ENCODE measurements at regions not wholly inside any gene's neighbourhood (a gene's known extent, or its start where the extent isn't known, plus 50 kb on each side); places are given as distances from the start of the nearest gene placed in this dataset.

DNA sequence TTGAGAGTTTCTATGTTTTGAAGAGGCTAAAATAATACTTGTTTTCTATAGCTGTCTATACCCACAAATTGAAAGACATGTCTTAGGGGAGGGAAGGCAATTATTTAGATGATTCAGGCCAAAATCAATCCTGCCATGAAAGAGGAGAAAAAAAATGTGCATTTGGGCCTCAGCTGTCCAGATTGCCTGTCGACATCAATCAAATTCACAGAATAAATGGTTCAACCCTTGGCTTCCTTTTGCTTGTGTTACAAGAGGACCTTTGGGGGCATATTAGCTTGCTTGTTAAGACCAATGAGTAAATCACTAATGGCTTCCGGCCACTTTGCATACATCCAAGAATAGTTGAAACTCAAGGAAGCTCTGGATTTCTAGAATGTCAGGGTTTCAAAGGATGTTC lies 900.8 kb upstream of the CELF4 start:
- 80 to 87% methylated on average over 2 of the region's 2 CpGs for WGBS, 2 donors
- Histone ChIP-seq H3K36me3 (ENCODE audit: control insufficient read depth in 2 of 2, insufficient read depth in 2 of 2, low read length in 1 of 2) (no peaks in the 10 kb centered on the region), H3K4me1 (ENCODE audit: control insufficient read depth in 2 of 2, insufficient read depth in 2 of 2, low read length in 1 of 2) (no peaks in the 10 kb centered on the region)

DNA sequence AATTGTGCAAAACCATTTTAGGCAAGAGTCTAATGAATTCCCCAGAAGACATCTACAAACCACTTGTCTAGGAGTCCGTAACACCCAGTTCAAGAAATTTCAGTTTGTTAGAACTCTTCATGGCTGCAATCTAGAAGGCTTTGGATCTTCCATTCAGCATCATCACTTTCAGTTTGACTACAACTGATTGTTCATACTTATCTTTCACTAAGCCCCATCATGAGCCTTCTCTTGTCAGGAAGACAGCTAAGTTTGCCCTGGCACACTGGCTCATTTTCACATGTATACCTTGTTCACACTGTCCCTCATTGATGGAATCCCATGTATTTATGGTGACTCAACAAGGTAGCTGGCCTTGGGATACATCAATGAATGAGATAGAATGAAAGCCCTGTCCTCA lies 898.4 kb upstream of the CELF4 start:
- H3K36me3 ChIP-seq (ENCODE audit: control insufficient read depth in 2 of 2, insufficient read depth in 2 of 2, low read length in 1 of 2): no peaks in the 10 kb centered on the region
- WGBS, 2 donors: 91 to 92% methylated on average over 1 of the region's 1 CpG
- H3K27ac ChIP-seq (ENCODE audit: low read depth in 2 of 2, low read length in 1 of 2): no peak overlapping the region
- H3K9me3 ChIP-seq (ENCODE audit: control insufficient read depth in 2 of 2, insufficient read depth in 1 of 2, low read depth in 1 of 2, low read length in 1 of 2): no peaks in the 10 kb centered on the region
- H3K27me3 ChIP-seq (ENCODE audit: control insufficient read depth in 1 of 2, insufficient read depth in 2 of 2, low read length in 2 of 2): no peaks in the 10 kb centered on the region
- no peaks in the 10 kb centered on the region for H3K4me1 ChIP-seq (ENCODE audit: control insufficient read depth in 2 of 2, insufficient read depth in 2 of 2, low read length in 1 of 2)
- no peak overlapping the region for H3K4me3 ChIP-seq (ENCODE audit: low read depth in 1 of 2, low read length in 2 of 2)

More for the DNA sequence above, 900.8 kb upstream of the CELF4 start:
- Histone ChIP-seq H3K27ac (ENCODE audit: low read depth in 2 of 2, low read length in 1 of 2) (no peak overlapping the region), H3K4me3 (ENCODE audit: low read depth in 1 of 2, low read length in 2 of 2) (no peak overlapping the region), H3K9me3 (ENCODE audit: control insufficient read depth in 2 of 2, insufficient read depth in 1 of 2, low read depth in 1 of 2, low read length in 1 of 2) (no peaks in the 10 kb centered on the region), H3K27me3 (ENCODE audit: control insufficient read depth in 1 of 2, insufficient read depth in 2 of 2, low read length in 2 of 2) (no peaks in the 10 kb centered on the region)

DNA sequence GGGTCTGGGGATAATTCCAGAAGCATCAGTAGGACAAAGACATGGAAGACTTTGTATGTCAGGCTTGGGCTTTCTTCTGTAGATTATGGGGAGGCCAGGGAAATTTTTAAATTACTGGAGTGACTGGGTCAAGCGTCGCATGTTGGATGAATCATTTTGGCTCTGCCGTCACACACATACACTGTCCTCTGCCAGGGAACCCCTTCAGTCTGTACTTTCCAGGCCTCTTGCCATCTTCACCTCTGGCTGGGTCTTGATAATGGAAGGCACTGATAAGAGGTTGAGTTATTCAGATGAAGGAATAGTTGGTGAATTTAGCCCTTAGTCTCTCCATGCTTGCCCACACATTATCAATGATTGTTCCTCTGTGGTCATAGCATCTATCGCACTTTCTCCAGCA lies 895.1 kb upstream of the CELF4 start:
- Histone ChIP-seq H3K27me3 (ENCODE audit: control insufficient read depth in 1 of 2, insufficient read depth in 2 of 2, low read length in 2 of 2) (no peaks in the 10 kb centered on the region), H3K4me1 (ENCODE audit: control insufficient read depth in 2 of 2, insufficient read depth in 2 of 2, low read length in 1 of 2) (no peaks in the 10 kb centered on the region), H3K36me3 (ENCODE audit: control insufficient read depth in 2 of 2, insufficient read depth in 2 of 2, low read length in 1 of 2) (no peaks in the 10 kb centered on the region), H3K4me3 (ENCODE audit: low read depth in 1 of 2, low read length in 2 of 2) (no peak overlapping the region), H3K27ac (ENCODE audit: low read depth in 2 of 2, low read length in 1 of 2) (no peak overlapping the region), H3K9me3 (ENCODE audit: control insufficient read depth in 2 of 2, insufficient read depth in 1 of 2, low read depth in 1 of 2, low read length in 1 of 2) (no peaks in the 10 kb centered on the region)
- WGBS, 2 donors: 93 to 98% methylated on average over 4 of the region's 4 CpGs

DNA sequence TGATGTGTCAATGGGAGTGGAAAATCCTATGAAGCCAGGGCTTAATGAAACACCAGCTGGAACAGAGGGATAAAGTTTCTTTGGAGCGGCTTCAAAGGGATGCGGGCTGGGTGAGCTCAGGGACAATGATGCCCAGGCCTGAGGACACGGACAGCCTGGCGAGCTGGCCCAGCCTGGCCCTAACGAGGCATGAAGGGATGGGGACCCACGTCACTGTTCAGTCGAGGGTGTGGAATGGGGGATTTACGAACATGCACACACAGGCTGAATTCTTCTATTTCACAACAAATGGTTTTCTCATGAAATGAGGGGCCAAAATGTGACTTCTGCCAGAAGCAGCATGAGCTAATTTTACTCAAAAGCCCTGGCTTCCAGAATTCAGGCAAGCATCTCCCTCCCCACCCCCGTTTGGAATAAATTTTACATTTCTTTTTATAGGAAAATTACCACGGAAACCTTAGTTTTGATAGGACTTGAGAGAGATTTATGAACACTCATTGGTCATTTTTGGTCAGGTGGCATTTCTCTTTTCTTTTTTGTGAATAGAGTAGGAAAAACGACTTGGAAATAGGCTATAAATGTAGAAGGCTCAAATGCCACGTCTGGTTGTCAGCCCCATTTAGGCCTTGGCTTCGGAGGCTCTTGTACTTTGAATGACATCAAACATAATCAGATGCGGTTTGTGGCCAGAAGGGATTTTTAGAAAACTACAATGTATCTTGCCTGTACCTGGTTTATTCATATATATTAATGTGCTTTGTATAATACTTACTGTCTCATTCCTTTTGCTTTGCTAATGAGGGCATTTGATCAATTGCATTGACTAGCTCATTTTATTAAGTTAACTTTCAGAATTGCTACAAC lies 893.8 kb upstream of the CELF4 start:
- Histone ChIP-seq H3K4me1 (ENCODE audit: control insufficient read depth in 2 of 2, insufficient read depth in 2 of 2, low read length in 1 of 2) (no peaks in the 10 kb centered on the region), H3K9me3 (ENCODE audit: control insufficient read depth in 2 of 2, insufficient read depth in 1 of 2, low read depth in 1 of 2, low read length in 1 of 2) (no peaks in the 10 kb centered on the region), H3K27me3 (ENCODE audit: control insufficient read depth in 1 of 2, insufficient read depth in 2 of 2, low read length in 2 of 2) (no peaks in the 10 kb centered on the region), H3K27ac (ENCODE audit: low read depth in 2 of 2, low read length in 1 of 2) (no peak overlapping the region), H3K4me3 (ENCODE audit: low read depth in 1 of 2, low read length in 2 of 2) (no peak overlapping the region), H3K36me3 (ENCODE audit: control insufficient read depth in 2 of 2, insufficient read depth in 2 of 2, low read length in 1 of 2) (no peaks in the 10 kb centered on the region)
- WGBS, 2 donors: 41 to 46% methylated on average over 14 of the region's 14 CpGs

DNA sequence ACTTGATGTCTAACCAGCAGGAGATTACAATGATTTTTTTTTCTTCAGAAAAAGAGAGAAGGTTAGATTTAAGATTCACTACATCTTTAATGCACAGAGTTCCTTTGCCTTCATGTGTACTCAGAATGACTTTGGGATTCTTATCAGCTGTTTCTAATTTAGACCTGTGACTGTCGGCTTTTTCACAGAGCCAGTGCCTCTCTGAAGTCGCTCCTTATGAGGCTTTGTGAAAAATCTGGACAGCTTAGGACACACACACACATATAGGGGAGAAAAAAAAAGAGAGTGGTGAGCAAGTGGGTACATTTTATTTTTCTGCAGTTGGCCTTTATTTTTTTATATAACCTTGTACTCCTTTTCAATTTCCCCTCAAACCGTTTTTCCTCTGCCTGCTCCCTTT lies 893.1 kb upstream of the CELF4 start:
- no peaks in the 10 kb centered on the region for H3K9me3 ChIP-seq (ENCODE audit: control insufficient read depth in 2 of 2, insufficient read depth in 1 of 2, low read depth in 1 of 2, low read length in 1 of 2)
- no peaks in the 10 kb centered on the region for H3K27me3 ChIP-seq (ENCODE audit: control insufficient read depth in 1 of 2, insufficient read depth in 2 of 2, low read length in 2 of 2)
- no peaks in the 10 kb centered on the region for H3K4me1 ChIP-seq (ENCODE audit: control insufficient read depth in 2 of 2, insufficient read depth in 2 of 2, low read length in 1 of 2)
- no peak overlapping the region for H3K4me3 ChIP-seq (ENCODE audit: low read depth in 1 of 2, low read length in 2 of 2)
- H3K27ac ChIP-seq (ENCODE audit: low read depth in 2 of 2, low read length in 1 of 2): no peak overlapping the region
- WGBS, 2 donors: 49 to 52% methylated on average over 3 of the region's 3 CpGs
- H3K36me3 ChIP-seq (ENCODE audit: control insufficient read depth in 2 of 2, insufficient read depth in 2 of 2, low read length in 1 of 2): no peaks in the 10 kb centered on the region

DNA sequence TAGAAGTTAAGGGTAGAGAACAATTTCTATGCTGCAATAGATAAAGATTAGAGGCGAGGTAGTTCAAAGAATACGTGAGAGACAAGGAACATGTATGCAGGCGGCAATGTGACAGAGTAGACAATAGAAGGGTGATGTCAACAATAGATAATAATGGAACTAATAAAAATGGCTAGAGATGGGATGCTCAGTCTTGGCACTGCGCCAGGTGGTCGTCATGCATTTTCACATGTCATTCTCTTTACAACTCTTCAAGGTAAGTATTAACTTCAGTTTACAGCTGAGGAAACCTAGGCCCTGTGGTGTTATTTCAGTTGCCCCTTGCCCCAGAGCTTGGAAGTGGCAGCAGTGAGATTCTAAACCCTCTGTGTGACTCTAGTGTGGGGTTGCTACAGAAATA lies 890.7 kb upstream of the CELF4 start:
- H3K27ac ChIP-seq (ENCODE audit: low read depth in 2 of 2, low read length in 1 of 2): no peak overlapping the region
- no peaks in the 10 kb centered on the region for H3K27me3 ChIP-seq (ENCODE audit: control insufficient read depth in 1 of 2, insufficient read depth in 2 of 2, low read length in 2 of 2)
- H3K9me3 ChIP-seq (ENCODE audit: control insufficient read depth in 2 of 2, insufficient read depth in 1 of 2, low read depth in 1 of 2, low read length in 1 of 2): no peaks in the 10 kb centered on the region
- 76 to 77% methylated on average over 5 of the region's 5 CpGs for WGBS, 2 donors
- H3K36me3 ChIP-seq (ENCODE audit: control insufficient read depth in 2 of 2, insufficient read depth in 2 of 2, low read length in 1 of 2): no peaks in the 10 kb centered on the region
- no peak overlapping the region for H3K4me3 ChIP-seq (ENCODE audit: low read depth in 1 of 2, low read length in 2 of 2)
- H3K4me1 ChIP-seq (ENCODE audit: control insufficient read depth in 2 of 2, insufficient read depth in 2 of 2, low read length in 1 of 2): no peaks in the 10 kb centered on the region

DNA sequence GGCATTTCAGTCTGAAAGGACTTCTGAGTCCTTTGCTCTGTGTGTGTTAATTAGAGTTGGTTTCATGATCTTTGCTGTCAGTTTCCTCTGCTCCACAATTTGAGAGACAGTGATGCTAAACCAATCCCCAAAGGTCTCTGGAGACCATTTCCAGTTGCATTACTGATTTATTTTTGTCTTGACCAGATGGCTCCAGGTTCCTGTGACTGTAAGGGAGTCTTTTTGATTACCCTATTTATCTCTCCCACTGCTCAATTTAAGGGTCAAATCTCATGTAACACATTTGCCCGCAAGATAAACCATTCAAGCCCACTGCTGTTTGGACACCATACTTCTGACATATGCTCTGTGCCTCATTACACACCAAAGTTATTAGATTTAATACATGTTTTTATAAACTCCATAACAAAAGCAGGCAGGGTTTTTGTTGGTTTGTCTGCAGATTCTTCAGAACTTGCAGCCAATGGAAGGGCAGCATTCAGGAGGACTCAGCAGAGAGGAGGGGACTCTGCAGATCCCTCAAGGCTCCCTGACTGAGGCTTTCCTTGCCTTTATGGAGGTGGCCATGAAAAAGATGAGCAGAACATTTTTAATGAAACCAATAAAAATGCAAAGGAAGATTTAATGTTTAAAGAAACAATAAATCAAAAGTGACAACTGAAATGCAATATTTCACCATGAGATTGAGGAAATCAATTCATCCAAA lies 889.3 kb upstream of the CELF4 start:
- Histone ChIP-seq H3K4me1 (ENCODE audit: control insufficient read depth in 2 of 2, insufficient read depth in 2 of 2, low read length in 1 of 2) (no peaks in the 10 kb centered on the region), H3K27me3 (ENCODE audit: control insufficient read depth in 1 of 2, insufficient read depth in 2 of 2, low read length in 2 of 2) (no peaks in the 10 kb centered on the region), H3K27ac (ENCODE audit: low read depth in 2 of 2, low read length in 1 of 2) (no peak overlapping the region), H3K9me3 (ENCODE audit: control insufficient read depth in 2 of 2, insufficient read depth in 1 of 2, low read depth in 1 of 2, low read length in 1 of 2) (no peaks in the 10 kb centered on the region), H3K4me3 (ENCODE audit: low read depth in 1 of 2, low read length in 2 of 2) (no peak overlapping the region), H3K36me3 (ENCODE audit: control insufficient read depth in 2 of 2, insufficient read depth in 2 of 2, low read length in 1 of 2) (no peaks in the 10 kb centered on the region)
- 86% methylated on average over 1 of the region's 1 CpG for WGBS, 2 donors

DNA sequence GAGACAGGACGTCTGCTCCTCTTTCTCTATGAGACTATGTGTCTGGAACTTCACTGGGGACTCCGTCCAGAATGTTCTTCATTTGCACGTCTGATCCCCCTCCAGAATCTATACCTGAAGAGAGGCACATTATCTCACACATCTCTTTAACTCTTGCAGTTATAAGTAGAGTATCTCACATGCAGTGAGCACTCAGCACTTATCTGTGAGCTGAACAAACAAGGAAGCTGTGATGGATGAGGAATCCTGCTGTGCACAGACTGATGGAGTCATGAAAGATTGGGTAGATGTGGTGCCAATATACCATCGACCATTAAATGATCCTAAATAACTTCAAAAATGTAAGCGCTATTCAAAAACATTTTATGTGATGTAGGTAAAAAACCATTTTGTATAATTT lies 888.3 kb upstream of the CELF4 start:
- no peak overlapping the region for H3K27ac ChIP-seq (ENCODE audit: low read depth in 2 of 2, low read length in 1 of 2)
- H3K36me3 ChIP-seq (ENCODE audit: control insufficient read depth in 2 of 2, insufficient read depth in 2 of 2, low read length in 1 of 2): no peaks in the 10 kb centered on the region
- no peaks in the 10 kb centered on the region for H3K27me3 ChIP-seq (ENCODE audit: control insufficient read depth in 1 of 2, insufficient read depth in 2 of 2, low read length in 2 of 2)
- 76 to 79% methylated on average over 5 of the region's 5 CpGs for WGBS, 2 donors
- no peaks in the 10 kb centered on the region for H3K9me3 ChIP-seq (ENCODE audit: control insufficient read depth in 2 of 2, insufficient read depth in 1 of 2, low read depth in 1 of 2, low read length in 1 of 2)
- H3K4me1 ChIP-seq (ENCODE audit: control insufficient read depth in 2 of 2, insufficient read depth in 2 of 2, low read length in 1 of 2): no peaks in the 10 kb centered on the region
- no peak overlapping the region for H3K4me3 ChIP-seq (ENCODE audit: low read depth in 1 of 2, low read length in 2 of 2)

DNA sequence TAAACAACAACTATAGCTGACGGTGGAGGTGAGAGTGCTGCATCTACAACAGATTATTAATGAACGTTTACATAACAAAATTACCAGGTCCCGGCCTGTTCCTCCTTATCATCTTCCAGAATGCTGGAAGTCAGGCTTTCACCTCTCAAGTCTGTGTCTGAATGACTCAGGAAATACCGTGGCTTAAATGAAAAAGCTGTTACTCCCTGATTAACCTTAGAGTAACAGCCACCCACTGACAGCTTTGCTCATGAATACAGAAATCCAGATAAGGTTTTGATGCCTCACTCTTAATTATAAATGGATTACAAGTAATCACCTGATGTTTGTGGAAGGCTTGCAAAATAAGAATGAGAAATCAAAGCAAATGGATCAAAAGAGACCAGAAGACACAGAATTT lies 885.3 kb upstream of the CELF4 start:
- H3K36me3 ChIP-seq (ENCODE audit: control insufficient read depth in 2 of 2, insufficient read depth in 2 of 2, low read length in 1 of 2): no peaks in the 10 kb centered on the region
- no peak overlapping the region for H3K27ac ChIP-seq (ENCODE audit: low read depth in 2 of 2, low read length in 1 of 2)
- H3K4me1 ChIP-seq (ENCODE audit: control insufficient read depth in 2 of 2, insufficient read depth in 2 of 2, low read length in 1 of 2): no peaks in the 10 kb centered on the region
- no peaks in the 10 kb centered on the region for H3K27me3 ChIP-seq (ENCODE audit: control insufficient read depth in 1 of 2, insufficient read depth in 2 of 2, low read length in 2 of 2)
- 26 to 33% methylated on average over 4 of the region's 4 CpGs for WGBS, 2 donors
- no peaks in the 10 kb centered on the region for H3K9me3 ChIP-seq (ENCODE audit: control insufficient read depth in 2 of 2, insufficient read depth in 1 of 2, low read depth in 1 of 2, low read length in 1 of 2)
- no peak overlapping the region for H3K4me3 ChIP-seq (ENCODE audit: low read depth in 1 of 2, low read length in 2 of 2)

DNA sequence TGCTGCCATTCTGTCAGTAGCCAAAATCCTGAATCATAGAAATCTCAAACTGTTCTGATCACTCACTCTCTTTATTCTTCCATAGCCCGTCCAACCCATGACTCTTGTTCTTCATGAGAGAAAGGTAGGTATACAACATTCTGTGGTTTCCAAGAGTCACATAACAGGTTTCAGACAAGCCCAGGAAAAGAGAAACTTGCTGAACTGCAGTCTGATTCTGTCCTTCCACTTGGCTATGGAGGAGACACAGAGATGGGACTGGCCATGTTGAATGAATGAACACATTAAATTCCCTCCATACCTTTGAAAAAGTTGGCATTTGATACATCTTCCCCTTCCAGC lies 880.2 kb upstream of the CELF4 start:
- Histone ChIP-seq H3K4me1 (ENCODE audit: control insufficient read depth in 2 of 2, insufficient read depth in 2 of 2, low read length in 1 of 2) (no peaks in the 10 kb centered on the region), H3K27me3 (ENCODE audit: control insufficient read depth in 1 of 2, insufficient read depth in 2 of 2, low read length in 2 of 2) (no peaks in the 10 kb centered on the region), H3K9me3 (ENCODE audit: control insufficient read depth in 2 of 2, insufficient read depth in 1 of 2, low read depth in 1 of 2, low read length in 1 of 2) (no peaks in the 10 kb centered on the region), H3K36me3 (ENCODE audit: control insufficient read depth in 2 of 2, insufficient read depth in 2 of 2, low read length in 1 of 2) (no peaks in the 10 kb centered on the region), H3K27ac (ENCODE audit: low read depth in 2 of 2, low read length in 1 of 2) (no peak overlapping the region), H3K4me3 (ENCODE audit: low read depth in 1 of 2, low read length in 2 of 2) (no peak overlapping the region)
- 70 to 74% methylated on average over 1 of the region's 1 CpG for WGBS, 2 donors

Data from esophagus (tissue), 2 donors.